NCI-H510A (cell line): ENCODE measurements at regions not wholly inside any gene's neighbourhood (a gene's known extent, or its start where the extent isn't known, plus 50 kb on each side); places are given as distances from the start of the nearest gene placed in this dataset.

ENCODE experiments used
- DNase-seq: peaks from one replicate; lab custom pipeline; 2025; lab: John Stamatoyannopoulos, UW

GRCh38 chr4:36966756-36967460 is 277.6 kb upstream of the NWD2 start:
- DNase-seq, result no peak

GRCh38 chr4:36979533-36979932 is 265.0 kb upstream of the NWD2 start:
- no peak for DNase-seq

GRCh38 chr4:36990128-36990872 is 254.2 kb upstream of the NWD2 start:
- no peak for DNase-seq

DNA sequence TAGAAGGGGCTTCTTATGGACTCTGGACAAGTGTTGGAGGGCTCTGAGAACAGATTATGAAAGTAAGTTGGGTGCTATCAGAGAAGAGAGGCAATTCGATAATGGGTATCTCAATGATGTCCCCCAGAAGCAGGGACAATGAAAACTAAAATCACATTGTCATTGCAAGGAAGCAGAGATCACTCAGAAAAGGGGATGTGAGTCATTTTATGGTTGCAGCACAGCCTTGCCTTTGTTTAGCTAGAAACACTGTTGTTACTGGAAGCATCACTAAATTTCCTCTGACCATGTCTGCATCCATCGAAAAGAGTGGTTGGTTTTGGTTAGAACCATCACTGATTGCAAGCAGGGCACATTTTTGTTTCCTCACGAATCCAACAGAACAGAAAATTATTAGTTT is 246.8 kb upstream of the NWD2 start:
- no peak for DNase-seq

DNA sequence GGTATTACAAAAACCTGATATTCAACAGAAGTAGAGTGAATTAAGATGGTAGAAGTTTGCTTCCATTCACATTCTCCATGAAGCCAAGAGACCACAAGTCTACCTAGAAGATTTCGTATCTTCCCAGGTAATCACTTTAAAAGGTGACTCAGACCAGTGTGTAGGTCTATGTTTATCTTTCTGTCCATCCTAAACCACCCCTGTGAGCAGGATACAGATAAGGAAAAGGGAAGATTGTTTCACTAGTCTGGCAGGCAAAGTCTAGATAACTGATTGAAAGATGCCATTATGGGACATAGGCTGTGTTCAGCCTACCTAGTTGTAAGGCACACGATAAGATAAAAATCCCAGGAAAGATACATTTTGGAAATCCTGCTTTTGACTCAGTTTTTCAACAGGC is 244.3 kb upstream of the NWD2 start:
- DNase-seq, result no peak

- DNase-seq, result no peak
These were observed 242.7 kb upstream of the NWD2 start for GRCh38 chr4:37001688-37002436.

DNA sequence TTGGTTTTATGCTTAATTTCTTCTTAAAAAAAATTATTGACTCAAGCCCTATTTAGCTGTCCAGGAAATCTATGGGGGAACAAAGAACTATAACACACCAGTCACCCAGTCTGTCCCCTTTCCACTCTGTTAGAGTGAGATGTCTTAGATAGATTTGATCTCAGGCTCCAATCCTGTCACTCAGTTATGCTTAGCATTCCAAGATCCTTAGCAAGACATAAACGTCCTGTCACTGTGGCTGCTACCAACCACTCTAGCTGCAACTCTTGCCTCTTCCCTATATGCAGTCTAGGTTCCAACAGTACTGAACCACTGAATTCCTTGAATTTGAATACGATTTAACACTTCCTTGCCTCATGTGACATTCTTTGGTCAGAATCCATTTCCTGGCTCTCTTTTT is 241.9 kb upstream of the NWD2 start:
- no peak for DNase-seq

DNA sequence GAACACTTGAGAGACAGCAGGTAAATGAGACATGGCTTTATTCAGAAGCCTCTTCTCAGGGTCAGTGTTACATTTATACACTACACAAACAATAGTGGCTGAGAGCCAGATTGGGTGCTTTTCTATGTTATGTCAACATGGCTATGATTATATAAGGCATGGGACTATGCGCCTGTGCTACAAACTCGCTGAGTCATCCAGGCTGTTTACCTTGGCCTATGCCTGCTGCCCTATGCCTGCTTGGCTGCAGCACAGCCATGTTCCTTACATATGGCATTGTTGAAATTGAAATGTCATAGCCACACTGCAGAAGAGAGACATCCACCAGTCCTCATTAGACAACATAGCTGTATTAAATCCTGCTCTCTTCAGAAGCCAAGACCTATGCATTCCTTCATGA is 236.3 kb upstream of the NWD2 start:
- peak; percentile 59 for DNase-seq

DNA sequence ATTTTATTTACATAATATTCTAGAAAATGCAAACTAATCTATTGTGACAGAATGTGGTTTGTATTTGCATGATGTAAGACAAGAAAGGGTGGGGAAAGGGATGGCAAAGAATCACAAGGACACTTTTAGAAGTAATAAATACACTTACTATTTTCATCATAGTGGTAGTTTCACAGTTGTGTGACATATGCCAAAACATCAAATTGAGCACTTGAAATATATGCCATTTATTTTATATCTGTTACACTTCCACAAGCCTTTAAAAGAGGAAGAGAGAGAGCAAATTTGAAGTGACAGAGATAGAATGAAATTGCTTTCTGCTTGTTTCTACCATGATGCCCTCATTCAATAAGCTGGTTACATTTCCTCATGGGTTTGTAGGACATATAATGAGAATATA is 230.0 kb upstream of the NWD2 start:
- DNase-seq, result no peak

DNA sequence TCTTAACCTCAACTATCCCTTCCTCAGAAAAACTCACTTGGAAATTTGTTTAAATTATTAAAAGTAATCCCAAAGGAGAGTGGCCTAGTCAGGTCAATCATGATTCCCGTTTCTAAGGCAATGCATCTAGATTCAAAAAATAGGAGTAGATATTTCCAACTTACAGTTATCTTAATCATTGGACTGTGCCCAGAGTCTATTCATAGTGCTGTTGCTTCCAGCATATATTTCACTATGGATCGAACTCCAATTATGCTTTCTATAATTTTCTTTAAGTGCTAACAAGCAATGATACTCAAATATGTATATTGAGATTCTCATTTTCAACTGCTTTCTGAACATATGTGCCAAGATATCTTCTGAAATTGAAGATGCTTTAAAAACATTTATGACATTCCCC is 229.2 kb upstream of the NWD2 start:
- DNase-seq, result no peak

- DNase-seq, result no peak
These were observed 221.0 kb upstream of the NWD2 start for GRCh38 chr4:37023504-37023903.

- DNase-seq, result no peak
These were observed 220.5 kb upstream of the NWD2 start for GRCh38 chr4:37023996-37024395.

GRCh38 chr4:37040816-37041215 is 203.7 kb upstream of the NWD2 start:
- no peak for DNase-seq

DNA sequence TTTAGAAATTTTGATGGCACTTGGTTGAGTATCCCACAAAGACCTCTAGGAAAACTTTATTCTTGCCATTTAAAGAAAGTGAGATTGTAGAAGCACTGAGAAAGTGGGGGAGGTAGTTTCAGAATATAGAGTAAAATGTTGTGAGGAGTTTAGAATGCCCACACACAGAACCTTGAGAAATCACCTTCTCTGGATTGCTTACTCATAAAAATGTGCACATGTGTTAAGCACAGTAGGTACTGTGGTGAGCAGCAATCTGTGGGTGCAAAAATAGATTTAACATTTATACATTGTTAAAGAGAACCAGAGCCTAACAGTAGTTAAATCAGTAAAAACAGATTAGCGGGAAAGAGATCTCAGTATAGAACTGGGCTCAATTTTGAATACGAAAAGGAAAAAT is 201.2 kb upstream of the NWD2 start:
- no peak for DNase-seq

DNA sequence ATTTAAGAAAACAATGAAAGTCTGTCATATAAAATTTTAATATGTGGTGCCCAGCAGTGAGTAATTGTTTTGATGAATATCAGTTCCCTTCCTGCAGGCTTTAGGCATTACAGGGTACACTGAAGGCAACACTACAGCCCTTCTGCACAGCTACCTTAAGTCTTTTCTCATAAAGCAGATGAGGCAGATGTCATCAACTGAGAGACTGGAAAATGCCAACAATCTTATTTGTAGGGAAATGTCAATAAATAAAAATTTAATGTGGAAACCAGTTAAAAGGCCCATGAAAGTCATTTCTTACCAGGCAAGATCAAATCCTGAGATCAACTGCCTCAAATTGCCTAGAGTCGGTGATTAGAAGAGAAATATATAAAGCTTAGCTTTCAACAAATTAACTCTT is 193.4 kb upstream of the NWD2 start:
- DNase-seq, result no peak

DNA sequence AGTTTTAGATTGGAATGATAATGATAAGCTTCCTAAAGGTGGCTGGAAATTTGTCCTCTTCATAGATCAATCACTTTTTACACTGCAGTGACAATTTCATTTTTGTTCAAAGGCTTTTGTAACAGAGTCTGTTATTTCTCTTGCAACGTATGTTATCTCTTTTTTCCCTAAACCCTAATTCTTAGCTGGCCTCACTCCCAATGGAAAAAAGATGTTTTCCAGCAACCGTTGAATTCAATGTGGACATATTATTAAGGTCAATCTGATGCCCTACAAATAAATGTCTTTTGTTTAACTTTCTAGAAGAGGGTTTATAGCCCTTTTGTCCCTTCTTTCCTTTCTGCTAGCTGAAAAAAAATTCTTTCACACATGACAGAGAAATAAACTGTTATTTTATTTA is 192.7 kb upstream of the NWD2 start:
- no peak for DNase-seq

DNA sequence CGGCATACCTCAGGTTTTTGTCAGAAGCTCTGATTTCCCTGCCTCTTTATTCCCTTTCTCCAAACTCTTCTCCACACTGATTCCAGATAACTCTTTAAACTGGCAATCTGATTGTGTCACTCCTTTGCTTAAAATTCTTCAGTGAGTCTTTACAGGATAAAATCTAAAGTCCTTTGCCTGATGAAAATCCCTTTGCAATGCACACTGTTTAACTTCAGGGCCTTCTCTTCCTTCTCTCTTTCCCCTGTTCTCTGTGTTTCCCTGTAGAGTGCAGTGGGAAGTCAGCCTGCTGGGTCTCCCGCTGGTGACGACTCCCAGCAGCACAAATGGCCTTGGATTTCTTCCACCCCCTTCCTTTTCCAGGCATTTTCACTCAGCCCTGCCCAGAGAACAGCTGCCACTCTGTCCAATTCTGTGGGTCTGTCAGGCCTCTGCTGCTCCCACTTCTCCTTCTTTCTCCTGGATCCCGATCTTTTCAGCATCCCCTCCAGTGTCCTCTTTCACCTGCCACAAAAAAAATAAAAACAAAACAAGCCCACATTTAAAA is 189.9 kb upstream of the NWD2 start:
- DNase-seq, result no peak

DNA sequence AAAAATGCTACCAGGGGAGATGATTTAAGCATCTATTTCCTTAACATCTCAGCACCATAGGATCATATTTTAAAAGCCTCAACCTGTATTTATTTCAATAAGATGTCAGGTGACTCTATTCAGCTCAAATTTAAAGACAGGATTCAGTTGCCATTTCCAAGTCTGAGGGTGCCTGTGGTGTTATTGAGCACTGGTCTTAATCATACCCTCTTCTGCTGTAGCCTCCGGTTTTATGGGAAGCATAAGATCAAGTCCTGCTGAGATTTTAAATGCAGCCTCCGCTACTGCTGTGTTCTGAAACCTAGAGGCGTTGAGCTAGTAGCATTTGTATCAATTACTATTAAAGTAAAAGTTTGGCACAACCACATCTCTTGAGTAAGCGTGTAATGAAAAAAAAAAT is 185.7 kb upstream of the NWD2 start:
- DNase-seq, result no peak

- no peak for DNase-seq
These were observed 178.4 kb upstream of the NWD2 start for GRCh38 chr4:37066159-37066558.

DNA sequence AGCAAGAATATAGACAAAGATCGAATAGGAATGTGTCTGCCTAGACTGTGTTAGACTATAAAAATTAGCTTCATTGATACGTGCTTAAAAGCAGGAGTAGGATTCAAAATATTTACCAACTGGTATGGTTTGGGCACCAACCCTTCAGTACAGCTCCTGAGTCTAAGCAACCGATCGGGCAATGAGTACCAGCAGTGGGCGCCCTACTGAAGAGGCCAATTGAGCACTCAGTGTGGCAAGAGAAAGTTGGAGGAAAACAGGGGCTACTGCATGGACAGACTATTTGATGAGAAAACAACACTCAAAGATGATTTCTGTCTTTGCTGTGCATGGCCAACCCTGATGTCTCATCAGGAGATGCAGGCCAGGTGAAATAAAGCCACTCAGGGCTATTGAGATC is 176.0 kb upstream of the NWD2 start:
- DNase-seq, result no peak

GRCh38 chr4:37070041-37070440 is 174.5 kb upstream of the NWD2 start:
- DNase-seq, result no peak

- DNase-seq, result no peak
These were observed 173.0 kb upstream of the NWD2 start for GRCh38 chr4:37071576-37071975.
